ENCODE measurements at regions not wholly inside any gene's neighbourhood (a gene's known extent, or its start where the extent isn't known, plus 50 kb on each side); places are given as distances from the start of the nearest gene placed in this dataset.

- CTCF ChIA-PET: no interaction called here
- TF ChIP-seq CTCF (IDR thresholded peaks at IDR 0.05; ENCODE audit: insufficient read depth, low read length, missing control alignments): no peak
- no peak for DNase-seq (ENCODE audit: low read depth, low spot score)
- no peak overlapping the region for H3K4me3 ChIP-seq (ENCODE audit: low read depth, low read length)
- POLR2A ChIA-PET: no interaction called here
Measured at GRCh38 chr16:9323170-9323569, 231.7 kb downstream of the HAPSTR1 start.

- no peak for TF ChIP-seq CTCF (IDR thresholded peaks at IDR 0.05; ENCODE audit: insufficient read depth, low read length, missing control alignments)
- DNase-seq (ENCODE audit: low read depth, low spot score): no peak
- ChIA-PET POLR2A (no interaction called here), CTCF (no interaction called here)
- H3K4me3 ChIP-seq (ENCODE audit: low read depth, low read length): no peak overlapping the region
Measured at GRCh38 chr16:9327253-9327652, 235.8 kb downstream of the HAPSTR1 start.

GRCh38 chr16:9328411-9328810, 237.0 kb downstream of the HAPSTR1 start:
- DNase-seq (ENCODE audit: low read depth, low spot score): no peak
- H3K4me3 ChIP-seq (ENCODE audit: low read depth, low read length): no peak overlapping the region
- no peak for TF ChIP-seq CTCF (IDR thresholded peaks at IDR 0.05; ENCODE audit: insufficient read depth, low read length, missing control alignments)
- ChIA-PET POLR2A (no interaction called here), CTCF (no interaction called here)

- DNase-seq (ENCODE audit: low read depth, low spot score): no peak
- no peak overlapping the region for H3K4me3 ChIP-seq (ENCODE audit: low read depth, low read length)
- ChIA-PET CTCF (no interaction called here), POLR2A (no interaction called here)
- no peak for TF ChIP-seq CTCF (IDR thresholded peaks at IDR 0.05; ENCODE audit: insufficient read depth, low read length, missing control alignments)
Measured at GRCh38 chr16:9330095-9330494, 238.7 kb downstream of the HAPSTR1 start.

GRCh38 chr16:9331503-9331902, 240.1 kb downstream of the HAPSTR1 start:
- no peak overlapping the region for H3K4me3 ChIP-seq (ENCODE audit: low read depth, low read length)
- no peak for TF ChIP-seq CTCF (IDR thresholded peaks at IDR 0.05; ENCODE audit: insufficient read depth, low read length, missing control alignments)
- DNase-seq (ENCODE audit: low read depth, low spot score): no peak
- CTCF ChIA-PET: no interaction called here
- POLR2A ChIA-PET: no interaction called here

- ChIA-PET CTCF (no interaction called here), POLR2A (no interaction called here)
- no peak for DNase-seq (ENCODE audit: low read depth, low spot score)
- no peak for TF ChIP-seq CTCF (IDR thresholded peaks at IDR 0.05; ENCODE audit: insufficient read depth, low read length, missing control alignments)
- H3K4me3 ChIP-seq (ENCODE audit: low read depth, low read length): no peak overlapping the region
Measured at GRCh38 chr16:9332574-9333148, 241.2 kb downstream of the HAPSTR1 start.

Measured in AG04449 (cell line).